Skin epidermis (tissue), 12 donors: ENCODE measurements at regions not wholly inside any gene's neighbourhood (a gene's known extent, or its start where the extent isn't known, plus 50 kb on each side); places are given as distances from the start of the nearest gene placed in this dataset.
A peak's percentile ranks its signal among the peaks of the same experiment; 100 is the strongest.

ENCODE experiments used
- H3K27ac ChIP-seq, 21 experiments: fragments of 200-600 bp; sonication (generic) in 11 of 21; one replicate each; pipeline ENCODE4 v1.5.0; 2020; ENCODE audit warnings: mild to moderate bottlenecking in 3 of 21, inconsistent platforms in 2 of 21, moderate library complexity in 2 of 21
- H3K4me3 ChIP-seq, 7 experiments: fragments of 200-600 bp; sonication (generic) in 2 of 7; one replicate each; pipeline ENCODE4 v1.5.0; 2020; ENCODE audit warnings: inconsistent platforms in 2 of 7, mild to moderate bottlenecking in 2 of 7, moderate library complexity in 1 of 7

DNA sequence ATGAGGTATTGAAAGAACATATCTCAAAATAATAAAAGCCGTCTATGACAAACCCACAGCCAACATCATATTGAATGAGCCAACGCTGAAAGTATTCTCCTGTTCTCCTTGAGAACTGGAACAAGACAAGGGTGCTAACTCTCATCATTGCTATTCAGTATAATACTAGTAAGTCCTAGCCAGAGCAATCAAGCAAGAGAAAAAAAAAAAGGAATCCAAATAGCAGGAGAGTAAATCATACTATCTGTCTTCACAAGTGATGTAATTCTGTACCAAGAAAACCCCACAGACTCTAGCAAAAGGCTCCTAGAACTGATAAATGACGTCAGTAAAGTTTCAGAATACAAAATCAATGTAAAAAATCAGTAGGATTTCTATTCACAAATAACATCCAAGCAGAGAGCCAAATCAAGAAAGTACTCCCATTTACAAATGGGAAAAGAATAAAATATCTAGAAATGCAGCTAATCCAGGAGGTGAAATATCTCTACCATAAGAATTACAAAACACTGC lies 1632.8 kb downstream of the NCAM2 start:
- Histone ChIP-seq H3K27ac (no peak overlapping the region), H3K4me3 (no peak overlapping the region)

- H3K27ac ChIP-seq: no peak overlapping the region
- no peak overlapping the region for H3K4me3 ChIP-seq
Observed at GRCh38 chr21:22632176-22632575, 1634.0 kb downstream of the NCAM2 start.

GRCh38 chr21:22649246-22649645 lies 1651.0 kb downstream of the NCAM2 start:
- Histone ChIP-seq H3K4me3 (no peak overlapping the region), H3K27ac (no peak overlapping the region)

GRCh38 chr21:22650226-22650625 lies 1652.0 kb downstream of the NCAM2 start:
- no peak overlapping the region for H3K4me3 ChIP-seq
- H3K27ac ChIP-seq: no peak overlapping the region

DNA sequence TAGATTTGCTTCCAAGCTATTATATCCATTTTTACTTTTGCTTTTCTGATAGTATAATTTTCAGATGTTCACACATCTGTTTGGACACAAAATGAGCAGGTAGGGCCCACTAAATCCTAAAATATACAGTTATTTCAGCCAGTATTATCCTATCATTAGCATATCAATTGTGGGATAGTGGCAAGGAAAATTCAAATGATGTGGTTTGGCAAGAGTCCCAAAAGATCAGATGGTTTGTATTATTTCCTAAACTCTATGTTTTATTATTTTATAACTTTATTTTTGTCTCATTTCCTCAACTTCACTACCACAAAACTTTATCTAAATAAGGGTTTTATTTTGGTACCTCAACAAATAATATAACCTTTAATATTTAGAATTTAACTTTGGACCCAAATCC lies 1659.6 kb downstream of the NCAM2 start:
- no peak overlapping the region for H3K4me3 ChIP-seq
- no peak overlapping the region for H3K27ac ChIP-seq

DNA sequence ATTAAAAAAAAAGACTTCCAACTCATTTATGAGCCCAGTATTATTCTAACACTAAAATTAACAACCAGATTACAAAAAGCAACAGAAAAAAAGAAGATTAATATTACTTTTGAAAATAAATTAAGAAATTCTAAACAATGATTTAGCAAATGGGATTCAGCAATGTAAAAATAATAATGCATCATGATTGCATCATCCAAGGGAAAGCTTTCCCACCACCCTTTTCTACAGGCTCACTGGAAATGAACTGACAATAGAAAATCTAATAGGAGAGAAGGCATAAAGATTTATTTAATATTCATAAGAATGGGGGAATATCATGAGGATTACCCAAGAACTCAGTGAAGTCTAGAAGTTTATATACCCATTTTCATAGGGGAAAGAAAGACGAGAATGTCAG lies 1671.9 kb downstream of the NCAM2 start:
- no peak overlapping the region for H3K27ac ChIP-seq

DNA sequence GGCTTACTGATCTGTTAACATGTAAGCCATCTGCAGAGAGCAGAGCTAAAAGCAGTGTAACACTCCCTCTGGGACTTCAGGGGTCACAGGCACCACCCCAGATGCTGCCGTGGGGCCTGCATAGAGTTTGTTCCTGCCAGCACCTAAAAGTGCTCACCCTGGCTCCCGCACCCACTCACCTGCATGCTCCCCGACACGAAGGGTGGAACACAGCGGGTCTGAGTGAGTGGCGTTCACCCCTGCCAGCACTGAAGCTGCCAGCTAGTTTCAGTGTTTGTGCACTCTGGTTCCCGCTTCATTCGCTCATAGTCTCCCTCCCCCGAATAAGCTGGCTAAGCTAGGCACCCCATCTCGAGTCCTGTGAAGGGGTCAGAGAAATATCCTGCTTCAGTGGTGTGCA lies 1681.0 kb downstream of the NCAM2 start:
- no peak overlapping the region for H3K27ac ChIP-seq
- H3K4me3 ChIP-seq: no peak overlapping the region

More for the DNA sequence above, 1671.9 kb downstream of the NCAM2 start:
- H3K4me3 ChIP-seq: no peak overlapping the region

GRCh38 chr21:22691658-22692057 lies 1693.4 kb downstream of the NCAM2 start:
- Histone ChIP-seq H3K27ac (no peak overlapping the region), H3K4me3 (no peak overlapping the region)

DNA sequence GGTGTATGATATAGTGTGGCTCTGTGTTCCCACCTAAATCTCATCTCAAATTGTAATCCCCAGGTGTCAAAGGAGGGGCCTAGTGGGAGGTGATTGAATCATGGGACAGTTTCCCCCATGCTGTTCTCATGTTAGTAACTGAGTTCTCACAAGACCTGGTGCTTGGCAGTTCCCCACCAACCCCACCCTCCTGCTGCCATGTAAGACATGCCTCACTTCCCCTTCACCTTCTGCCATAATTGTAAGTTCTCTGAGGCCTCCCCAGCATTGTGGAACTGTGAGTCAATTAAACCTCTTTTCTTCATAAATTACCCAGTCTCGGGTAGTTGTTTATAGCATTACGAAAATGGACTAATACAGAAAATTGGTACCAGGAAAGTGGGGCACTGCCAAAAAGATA lies 1705.3 kb downstream of the NCAM2 start:
- Histone ChIP-seq H3K27ac (no peak overlapping the region), H3K4me3 (no peak overlapping the region)

GRCh38 chr21:22710721-22711120 lies 1712.5 kb downstream of the NCAM2 start:
- no peak overlapping the region for H3K27ac ChIP-seq
- no peak overlapping the region for H3K4me3 ChIP-seq

DNA sequence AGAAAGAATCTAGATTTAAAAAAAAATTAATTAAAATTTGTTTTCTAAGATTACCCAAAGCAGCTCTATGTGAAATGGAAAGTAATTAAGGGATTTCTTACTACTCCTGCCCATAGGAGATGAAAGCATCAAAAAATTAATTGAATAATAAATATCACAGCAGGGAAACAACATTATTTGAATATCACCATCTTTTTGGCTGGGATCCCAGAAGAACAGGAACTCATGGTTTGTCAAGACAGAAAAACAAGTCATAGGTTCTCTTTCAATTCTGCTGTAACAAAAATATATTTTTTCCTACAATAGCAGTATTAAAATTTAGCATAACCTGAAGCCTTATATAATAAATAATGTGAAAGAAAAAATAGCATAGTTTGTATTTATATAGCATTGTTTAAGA lies 1713.4 kb downstream of the NCAM2 start:
- Histone ChIP-seq H3K27ac (peak overlapping the region in 1 of 21 experiments; percentile 23), H3K4me3 (no peak overlapping the region)

GRCh38 chr21:22725436-22725835 lies 1727.2 kb downstream of the NCAM2 start:
- no peak overlapping the region for H3K27ac ChIP-seq
- no peak overlapping the region for H3K4me3 ChIP-seq

- no peak overlapping the region for H3K27ac ChIP-seq
- no peak overlapping the region for H3K4me3 ChIP-seq
Observed at GRCh38 chr21:22728091-22728490, 1729.9 kb downstream of the NCAM2 start.

GRCh38 chr21:22743085-22743484 lies 1744.9 kb downstream of the NCAM2 start:
- Histone ChIP-seq H3K27ac (no peak overlapping the region), H3K4me3 (no peak overlapping the region)

DNA sequence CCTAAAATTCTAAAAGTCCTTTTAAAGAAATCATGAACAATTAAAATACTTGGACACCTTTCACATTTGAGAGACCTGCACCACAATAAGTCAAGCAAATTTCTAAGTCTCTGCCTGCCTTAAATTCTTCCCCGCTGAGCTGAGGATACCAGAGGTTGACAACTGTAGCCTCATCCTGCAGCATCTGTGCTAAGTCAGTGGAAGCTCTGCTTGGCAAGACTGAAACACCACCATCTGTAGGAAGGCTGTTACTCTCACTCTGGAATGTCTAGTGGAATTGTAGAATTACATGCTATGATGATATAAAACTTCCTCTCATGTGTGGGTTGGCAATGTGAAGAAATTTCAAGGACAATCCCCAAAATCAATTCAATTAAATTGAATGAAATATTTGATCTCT lies 1756.5 kb downstream of the NCAM2 start:
- Histone ChIP-seq H3K4me3 (no peak overlapping the region), H3K27ac (no peak overlapping the region)

DNA sequence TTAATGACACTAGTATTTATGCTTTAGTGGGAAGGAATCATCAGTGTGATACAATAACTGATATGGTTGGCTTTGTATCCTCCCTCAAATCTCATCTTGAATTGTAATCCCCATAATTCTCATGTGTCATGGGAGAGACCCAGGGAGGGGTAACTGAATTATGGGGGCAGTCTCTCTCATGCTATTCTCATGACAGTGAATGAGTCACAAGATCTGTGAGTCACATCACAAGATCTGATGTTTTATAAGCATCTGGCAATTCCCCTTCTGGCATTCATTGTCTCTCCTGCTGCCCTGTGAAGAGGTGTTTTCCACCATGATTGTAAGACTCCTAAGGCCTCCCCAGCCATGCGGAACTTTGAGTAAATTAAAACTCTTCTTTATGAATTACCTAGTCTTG lies 1760.3 kb downstream of the NCAM2 start:
- H3K4me3 ChIP-seq: no peak overlapping the region

GRCh38 chr21:22762463-22762862 lies 1764.3 kb downstream of the NCAM2 start:
- H3K4me3 ChIP-seq: no peak overlapping the region
- no peak overlapping the region for H3K27ac ChIP-seq

More for the DNA sequence above, 1760.3 kb downstream of the NCAM2 start:
- H3K27ac ChIP-seq: no peak overlapping the region

DNA sequence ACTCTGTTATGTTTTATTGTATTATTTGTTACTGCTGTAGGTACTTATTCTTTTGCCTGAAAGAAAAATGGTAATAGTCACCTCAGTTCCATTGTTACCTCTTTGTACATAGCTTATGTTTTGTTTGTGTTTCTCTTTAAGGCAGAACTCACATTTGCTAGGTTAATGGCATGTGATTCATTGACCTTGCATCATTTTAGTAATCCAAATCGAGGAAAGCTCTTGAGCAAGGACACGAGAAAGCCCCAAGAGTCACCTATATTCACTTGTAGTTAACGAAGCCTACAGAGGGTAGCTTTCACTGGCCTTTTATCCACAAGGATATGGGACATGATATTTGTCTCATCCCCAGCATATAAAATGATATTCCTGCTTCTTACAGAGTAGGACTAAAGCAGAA lies 1765.2 kb downstream of the NCAM2 start:
- no peak overlapping the region for H3K27ac ChIP-seq
- no peak overlapping the region for H3K4me3 ChIP-seq

DNA sequence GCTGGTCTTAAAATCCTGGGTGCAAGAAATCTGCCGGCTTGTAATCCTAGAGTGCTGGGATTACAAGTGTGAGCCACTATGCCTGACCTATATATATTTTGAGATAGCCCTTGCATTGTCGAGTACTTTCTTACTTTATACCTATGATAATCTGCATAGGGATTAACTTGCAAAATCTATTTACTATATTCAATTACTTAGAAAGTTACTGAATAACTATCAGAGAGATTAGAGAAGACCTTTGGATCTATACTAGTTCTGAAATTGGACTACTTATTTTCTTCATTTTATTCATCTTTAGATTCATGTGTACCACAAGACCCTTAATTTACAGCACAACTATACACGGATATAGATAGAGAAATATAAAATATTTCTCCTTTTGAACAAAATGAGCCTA lies 1766.0 kb downstream of the NCAM2 start:
- no peak overlapping the region for H3K27ac ChIP-seq

DNA sequence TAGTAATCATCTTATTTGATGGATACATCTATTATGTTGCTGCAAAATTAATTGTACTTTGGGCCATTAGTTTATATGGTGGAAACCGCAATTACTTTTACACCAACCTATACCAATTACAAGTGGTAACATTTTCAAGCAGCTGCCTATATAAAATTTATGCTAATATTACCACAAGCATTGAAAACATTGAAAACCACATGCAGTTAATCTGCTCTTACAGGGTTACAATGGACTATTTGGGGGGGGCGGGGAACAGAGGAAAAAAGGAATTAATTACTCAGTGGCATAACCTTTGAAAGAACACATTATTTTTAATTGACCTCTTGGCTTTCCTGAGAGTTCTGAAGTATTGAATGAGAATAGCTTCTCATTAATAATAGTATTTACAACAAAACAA lies 1793.2 kb downstream of the NCAM2 start:
- no peak overlapping the region for H3K4me3 ChIP-seq

More for the DNA sequence above, 1766.0 kb downstream of the NCAM2 start:
- no peak overlapping the region for H3K4me3 ChIP-seq

GRCh38 chr21:22791986-22792560 lies 1793.9 kb downstream of the NCAM2 start:
- no peak overlapping the region for H3K27ac ChIP-seq
- H3K4me3 ChIP-seq: no peak overlapping the region

More for the DNA sequence above, 1793.2 kb downstream of the NCAM2 start:
- no peak overlapping the region for H3K27ac ChIP-seq

GRCh38 chr21:22795091-22795490 lies 1796.9 kb downstream of the NCAM2 start:
- H3K27ac ChIP-seq: no peak overlapping the region
- H3K4me3 ChIP-seq: no peak overlapping the region
